GM12864 (cell line): ENCODE measurements at regions not wholly inside any gene's neighbourhood (a gene's known extent, or its start where the extent isn't known, plus 50 kb on each side); places are given as distances from the start of the nearest gene placed in this dataset.

ENCODE experiments used
- DNase-seq: peaks from one replicate; pipeline ENCODE4 v3.0.0-alpha.2; 2011; ENCODE audit warnings: low read depth
- H3K4me3 ChIP-seq: 2 replicates; pipeline ENCODE4 v1.5.1; 2011; ENCODE audit warnings: mild to moderate bottlenecking, low read depth, low read length, control low read depth
- CTCF ChIP-seq: IDR thresholded peaks from 2 replicates; pipeline ENCODE4 v1.5.1; 2011; ENCODE audit warnings: low read depth, mild to moderate bottlenecking, moderate library complexity, low read length, control low read depth, inconsistent platforms; ENCODE audit errors: missing control alignments

GRCh38 chr7:155925682-155926081 is 113.4 kb upstream of the SHH start:
- no peak for TF ChIP-seq CTCF
- no peak for DNase-seq
- H3K4me3 ChIP-seq: no peak overlapping the region

GRCh38 chr7:155922067-155922816 is 110.0 kb upstream of the SHH start:
- H3K4me3 ChIP-seq: no peak overlapping the region
- DNase-seq: no peak
- TF ChIP-seq CTCF: no peak

DNA sequence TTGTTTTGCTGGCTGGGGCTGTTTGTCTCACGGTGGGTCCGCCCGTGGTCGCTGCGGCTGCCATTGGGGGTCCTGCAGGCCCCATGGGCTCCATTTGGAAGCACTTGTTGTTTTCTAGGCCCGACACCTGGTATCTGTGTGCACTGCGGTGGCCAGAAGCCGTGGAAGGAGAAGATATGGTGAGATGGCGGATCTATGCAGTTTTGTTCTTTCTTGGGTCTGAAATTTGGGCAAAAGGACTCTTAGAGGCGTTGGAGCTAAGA is 109.5 kb upstream of the SHH start:
- no peak for TF ChIP-seq CTCF
- H3K4me3 ChIP-seq: no peak overlapping the region
- DNase-seq: no peak

- TF ChIP-seq CTCF: no peak
- no peak for DNase-seq
- H3K4me3 ChIP-seq: no peak overlapping the region
These were observed 109.0 kb upstream of the SHH start for GRCh38 chr7:155921086-155921803.

DNA sequence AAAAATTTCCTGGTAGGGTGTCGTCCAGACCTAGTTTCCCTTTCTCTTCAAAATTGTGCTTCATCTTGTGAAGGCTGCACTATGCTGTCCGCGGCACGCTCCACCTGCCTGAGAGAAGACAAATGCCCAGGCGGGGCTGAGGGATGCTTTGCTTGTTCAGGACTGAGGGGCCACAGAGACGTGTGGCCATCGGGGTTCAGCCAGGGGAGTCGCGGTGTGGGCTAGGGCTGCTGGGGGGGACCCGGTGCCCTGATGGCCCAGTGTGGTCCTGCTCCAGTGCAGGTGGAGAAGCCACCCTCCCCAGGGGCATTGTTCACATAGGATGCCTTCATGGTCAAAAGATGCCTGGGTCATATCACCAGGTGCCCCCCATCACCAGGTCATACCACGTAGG is 107.8 kb upstream of the SHH start:
- TF ChIP-seq CTCF: no peak
- H3K4me3 ChIP-seq: no peak overlapping the region
- DNase-seq: no peak

- no peak for TF ChIP-seq CTCF
- no peak for DNase-seq
- H3K4me3 ChIP-seq: no peak overlapping the region
These were observed 107.3 kb upstream of the SHH start for GRCh38 chr7:155919391-155920067.
